ENCODE measurements at regions not wholly inside any gene's neighbourhood (a gene's known extent, or its start where the extent isn't known, plus 50 kb on each side); places are given as distances from the start of the nearest gene placed in this dataset.

GRCh38 chr5:120137582-120137981 lies 326.5 kb upstream of the PRR16 start:
- Histone ChIP-seq H4K20me1 (ENCODE audit: insufficient read depth, low read length) (no peaks in the 10 kb centered on the region), H2AFZ (ENCODE audit: low read depth, low read length) (no peak overlapping the region), H3K9ac (ENCODE audit: low read length) (no peak overlapping the region), H3K27ac (ENCODE audit: low read depth, low read length) (no peak overlapping the region), H3K4me1 (ENCODE audit: insufficient read depth, low read length) (peaks cover 3% of the 10 kb centered on the region), H3K27me3 (ENCODE audit: insufficient read depth, low read length) (no peaks in the 10 kb centered on the region), H3K4me2 (ENCODE audit: low read length) (no peak overlapping the region), H3K9me3 (ENCODE audit: insufficient read depth, low read depth, low read length) (no peaks in the 10 kb centered on the region), H3K4me3 (ENCODE audit: insufficient read depth, low read depth, low read length) (no peak overlapping the region), H3K79me2 (ENCODE audit: insufficient read depth, low read length) (no peaks in the 10 kb centered on the region), H3K36me3 (ENCODE audit: insufficient read depth, low read length) (no peaks in the 10 kb centered on the region)
- Mint-ChIP-seq H3K9me3 (ENCODE audit: unreplicated experiment) (no peaks in the 10 kb centered on the region), H3K36me3 (ENCODE audit: low read depth, unreplicated experiment) (no peaks in the 10 kb centered on the region), H3K27me3 (ENCODE audit: low read depth, unreplicated experiment) (no peaks in the 10 kb centered on the region), H3K4me3 (ENCODE audit: unreplicated experiment) (no peak overlapping the region), H3K27ac (ENCODE audit: unreplicated experiment) (no peak overlapping the region), H3K4me1 (ENCODE audit: low read depth, unreplicated experiment) (no peaks in the 10 kb centered on the region)
- DNase-seq (ENCODE audit: low read depth) (no peak), FAIRE-seq (no peak)
- TF ChIP-seq CTCF (IDR thresholded peaks at IDR 0.05; ENCODE audit: insufficient read depth, low read depth, low read length) = no peak
- TF ChIP-seq EZH2 (IDR thresholded peaks at IDR 0.05; ENCODE audit: insufficient read depth, low read length) = no peak

GRCh38 chr5:120139039-120139438 lies 325.1 kb upstream of the PRR16 start:
- TF ChIP-seq EZH2 (IDR thresholded peaks at IDR 0.05; ENCODE audit: insufficient read depth, low read length) = no peak
- TF ChIP-seq CTCF (IDR thresholded peaks at IDR 0.05; ENCODE audit: insufficient read depth, low read depth, low read length) = no peak
- Histone ChIP-seq H3K4me1 (ENCODE audit: insufficient read depth, low read length) (peaks cover 3% of the 10 kb centered on the region), H4K20me1 (ENCODE audit: insufficient read depth, low read length) (no peaks in the 10 kb centered on the region), H3K36me3 (ENCODE audit: insufficient read depth, low read length) (no peaks in the 10 kb centered on the region), H3K27me3 (ENCODE audit: insufficient read depth, low read length) (no peaks in the 10 kb centered on the region), H3K9me3 (ENCODE audit: insufficient read depth, low read depth, low read length) (no peaks in the 10 kb centered on the region), H2AFZ (ENCODE audit: low read depth, low read length) (no peak overlapping the region), H3K9ac (ENCODE audit: low read length) (no peak overlapping the region), H3K4me3 (ENCODE audit: insufficient read depth, low read depth, low read length) (no peak overlapping the region), H3K4me2 (ENCODE audit: low read length) (no peak overlapping the region), H3K27ac (ENCODE audit: low read depth, low read length) (no peak overlapping the region), H3K79me2 (ENCODE audit: insufficient read depth, low read length) (no peaks in the 10 kb centered on the region)
- no peaks in the 10 kb centered on the region for H3K4me1 Mint-ChIP-seq (ENCODE audit: low read depth, unreplicated experiment)
- no peak overlapping the region for H3K4me3 Mint-ChIP-seq (ENCODE audit: unreplicated experiment)
- no peaks in the 10 kb centered on the region for H3K36me3 Mint-ChIP-seq (ENCODE audit: low read depth, unreplicated experiment)
- FAIRE-seq = peak; percentile 62
- peaks cover under 1% of the 10 kb centered on the region for H3K9me3 Mint-ChIP-seq (ENCODE audit: unreplicated experiment)
- DNase-seq (ENCODE audit: low read depth) = peak; percentile 92
- H3K27ac Mint-ChIP-seq (ENCODE audit: unreplicated experiment) = no peak overlapping the region
- no peaks in the 10 kb centered on the region for H3K27me3 Mint-ChIP-seq (ENCODE audit: low read depth, unreplicated experiment)

GRCh38 chr5:120140501-120140900 lies 323.6 kb upstream of the PRR16 start:
- H3K9me3 ChIP-seq (ENCODE audit: insufficient read depth, low read depth, low read length) = peaks cover 9% of the 10 kb centered on the region
- no peak overlapping the region for H3K27ac ChIP-seq (ENCODE audit: low read depth, low read length)
- no peak for FAIRE-seq

More at GRCh38 chr5:120140501-120140900, 323.6 kb upstream of the PRR16 start:
- no peaks in the 10 kb centered on the region for H3K36me3 ChIP-seq (ENCODE audit: insufficient read depth, low read length)
- Mint-ChIP-seq H3K4me1 (ENCODE audit: low read depth, unreplicated experiment) (no peaks in the 10 kb centered on the region), H3K36me3 (ENCODE audit: low read depth, unreplicated experiment) (no peaks in the 10 kb centered on the region), H3K4me3 (ENCODE audit: unreplicated experiment) (no peak overlapping the region), H3K27me3 (ENCODE audit: low read depth, unreplicated experiment) (no peaks in the 10 kb centered on the region), H3K9me3 (ENCODE audit: unreplicated experiment) (peaks cover 4% of the 10 kb centered on the region), H3K27ac (ENCODE audit: unreplicated experiment) (no peak overlapping the region)
- H2AFZ ChIP-seq (ENCODE audit: low read depth, low read length) = no peak overlapping the region
- TF ChIP-seq EZH2 (IDR thresholded peaks at IDR 0.05; ENCODE audit: insufficient read depth, low read length) (no peak), CTCF (IDR thresholded peaks at IDR 0.05; ENCODE audit: insufficient read depth, low read depth, low read length) (no peak)
- H3K4me1 ChIP-seq (ENCODE audit: insufficient read depth, low read length) = peaks cover 3% of the 10 kb centered on the region
- H3K27me3 ChIP-seq (ENCODE audit: insufficient read depth, low read length) = no peaks in the 10 kb centered on the region
- no peak for DNase-seq (ENCODE audit: low read depth)
- H3K4me2 ChIP-seq (ENCODE audit: low read length) = no peak overlapping the region
- no peaks in the 10 kb centered on the region for H4K20me1 ChIP-seq (ENCODE audit: insufficient read depth, low read length)
- H3K4me3 ChIP-seq (ENCODE audit: insufficient read depth, low read depth, low read length) = no peak overlapping the region
- no peak overlapping the region for H3K9ac ChIP-seq (ENCODE audit: low read length)
- no peaks in the 10 kb centered on the region for H3K79me2 ChIP-seq (ENCODE audit: insufficient read depth, low read length)
